ENCODE measurements at regions not wholly inside any gene's neighbourhood (a gene's known extent, or its start where the extent isn't known, plus 50 kb on each side); places are given as distances from the start of the nearest gene placed in this dataset.
A peak's percentile ranks its signal among the peaks of the same experiment; 100 is the strongest.

DNA sequence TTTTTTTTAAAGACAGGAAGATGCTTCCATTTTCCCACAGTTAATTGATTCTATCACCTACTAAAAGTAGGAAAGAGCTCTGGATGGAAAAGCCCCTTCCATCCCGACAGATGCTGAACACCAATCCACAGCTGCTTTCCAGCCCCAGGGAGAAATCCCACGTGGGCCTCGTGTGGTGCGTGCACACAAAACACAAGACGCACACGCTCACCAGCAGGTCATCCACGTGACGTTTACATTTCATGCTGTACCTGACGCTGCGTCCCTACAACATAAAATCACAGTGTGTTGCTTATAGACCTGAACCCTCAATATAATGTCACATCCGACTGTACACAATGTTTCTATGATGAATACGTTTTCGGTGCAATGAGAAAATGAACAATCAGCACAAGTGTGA is 50.2 kb upstream of the DACT2 start:
- H3K36me3 Mint-ChIP-seq (ENCODE audit: low read depth), result no peaks in the 10 kb centered on the region
- peaks cover 3% of the 10 kb centered on the region for H3K27me3 Mint-ChIP-seq (ENCODE audit: low read depth)
- no peak overlapping the region for H3K27ac Mint-ChIP-seq (ENCODE audit: unreplicated experiment)
- H3K4me1 Mint-ChIP-seq (ENCODE audit: low read depth), result peaks cover 21% of the 10 kb centered on the region
- TF ChIP-seq, protein P1, sequence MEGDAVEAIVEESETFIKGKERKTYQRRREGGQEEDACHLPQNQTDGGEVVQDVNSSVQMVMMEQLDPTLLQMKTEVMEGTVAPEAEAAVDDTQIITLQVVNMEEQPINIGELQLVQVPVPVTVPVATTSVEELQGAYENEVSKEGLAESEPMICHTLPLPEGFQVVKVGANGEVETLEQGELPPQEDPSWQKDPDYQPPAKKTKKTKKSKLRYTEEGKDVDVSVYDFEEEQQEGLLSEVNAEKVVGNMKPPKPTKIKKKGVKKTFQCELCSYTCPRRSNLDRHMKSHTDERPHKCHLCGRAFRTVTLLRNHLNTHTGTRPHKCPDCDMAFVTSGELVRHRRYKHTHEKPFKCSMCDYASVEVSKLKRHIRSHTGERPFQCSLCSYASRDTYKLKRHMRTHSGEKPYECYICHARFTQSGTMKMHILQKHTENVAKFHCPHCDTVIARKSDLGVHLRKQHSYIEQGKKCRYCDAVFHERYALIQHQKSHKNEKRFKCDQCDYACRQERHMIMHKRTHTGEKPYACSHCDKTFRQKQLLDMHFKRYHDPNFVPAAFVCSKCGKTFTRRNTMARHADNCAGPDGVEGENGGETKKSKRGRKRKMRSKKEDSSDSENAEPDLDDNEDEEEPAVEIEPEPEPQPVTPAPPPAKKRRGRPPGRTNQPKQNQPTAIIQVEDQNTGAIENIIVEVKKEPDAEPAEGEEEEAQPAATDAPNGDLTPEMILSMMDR (IDR thresholded peaks at IDR 0.05), result no peak
- no peaks in the 10 kb centered on the region for H3K9me3 Mint-ChIP-seq (ENCODE audit: low read depth)
- H3K4me3 Mint-ChIP-seq (ENCODE audit: unreplicated experiment), result no peak overlapping the region
- no peak for DNase-seq (ENCODE audit: low spot score)

GRCh38 chr6:168370310-168370991 is 50.9 kb upstream of the DACT2 start:
- Mint-ChIP-seq H3K4me1 (ENCODE audit: low read depth) (peaks cover 21% of the 10 kb centered on the region), H3K27me3 (ENCODE audit: low read depth) (peaks cover 3% of the 10 kb centered on the region), H3K27ac (ENCODE audit: unreplicated experiment) (no peak overlapping the region), H3K4me3 (ENCODE audit: unreplicated experiment) (no peak overlapping the region), H3K9me3 (ENCODE audit: low read depth) (no peaks in the 10 kb centered on the region), H3K36me3 (ENCODE audit: low read depth) (no peaks in the 10 kb centered on the region)
- peak; percentile 92 for DNase-seq (ENCODE audit: low spot score)
- TF ChIP-seq, protein P1 (IDR thresholded peaks at IDR 0.05), result peak; percentile 95

DNA sequence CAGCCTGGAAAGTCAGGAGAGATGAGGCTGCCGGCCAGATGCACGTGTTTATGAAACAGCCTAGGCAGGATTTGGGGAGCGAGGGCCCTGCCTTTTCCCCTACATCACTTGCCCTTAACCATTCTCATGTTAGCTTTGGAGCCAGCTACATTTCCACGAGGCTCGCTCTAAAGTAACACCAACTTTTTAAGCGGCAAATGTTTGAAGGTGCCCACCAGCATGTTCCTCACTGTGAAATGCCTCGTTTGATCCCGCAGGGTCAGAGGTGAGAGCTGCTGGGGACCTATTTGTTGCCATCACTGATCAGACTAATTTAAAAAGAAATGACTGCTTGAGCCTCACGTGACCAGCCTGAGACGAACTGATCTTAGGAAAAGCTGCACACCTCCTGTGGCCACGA is 51.6 kb upstream of the DACT2 start:
- Mint-ChIP-seq H3K27me3 (ENCODE audit: low read depth) (peaks cover 3% of the 10 kb centered on the region), H3K9me3 (ENCODE audit: low read depth) (no peaks in the 10 kb centered on the region), H3K4me1 (ENCODE audit: low read depth) (peaks cover 21% of the 10 kb centered on the region), H3K36me3 (ENCODE audit: low read depth) (no peaks in the 10 kb centered on the region), H3K4me3 (ENCODE audit: unreplicated experiment) (no peak overlapping the region), H3K27ac (ENCODE audit: unreplicated experiment) (no peak overlapping the region)
- TF ChIP-seq, protein P1 (IDR thresholded peaks at IDR 0.05), result no peak
- peak; percentile 29 for DNase-seq (ENCODE audit: low spot score)

GRCh38 chr6:168371618-168371980 is 52.0 kb upstream of the DACT2 start:
- H3K36me3 Mint-ChIP-seq (ENCODE audit: low read depth), result no peaks in the 10 kb centered on the region
- H3K9me3 Mint-ChIP-seq (ENCODE audit: low read depth), result no peaks in the 10 kb centered on the region
- TF ChIP-seq, protein P1 (IDR thresholded peaks at IDR 0.05), result no peak
- H3K27ac Mint-ChIP-seq (ENCODE audit: unreplicated experiment), result no peak overlapping the region
- H3K27me3 Mint-ChIP-seq (ENCODE audit: low read depth), result peaks cover 3% of the 10 kb centered on the region
- no peak overlapping the region for H3K4me3 Mint-ChIP-seq (ENCODE audit: unreplicated experiment)
- DNase-seq (ENCODE audit: low spot score), result no peak
- H3K4me1 Mint-ChIP-seq (ENCODE audit: low read depth), result peaks cover 21% of the 10 kb centered on the region

DNA sequence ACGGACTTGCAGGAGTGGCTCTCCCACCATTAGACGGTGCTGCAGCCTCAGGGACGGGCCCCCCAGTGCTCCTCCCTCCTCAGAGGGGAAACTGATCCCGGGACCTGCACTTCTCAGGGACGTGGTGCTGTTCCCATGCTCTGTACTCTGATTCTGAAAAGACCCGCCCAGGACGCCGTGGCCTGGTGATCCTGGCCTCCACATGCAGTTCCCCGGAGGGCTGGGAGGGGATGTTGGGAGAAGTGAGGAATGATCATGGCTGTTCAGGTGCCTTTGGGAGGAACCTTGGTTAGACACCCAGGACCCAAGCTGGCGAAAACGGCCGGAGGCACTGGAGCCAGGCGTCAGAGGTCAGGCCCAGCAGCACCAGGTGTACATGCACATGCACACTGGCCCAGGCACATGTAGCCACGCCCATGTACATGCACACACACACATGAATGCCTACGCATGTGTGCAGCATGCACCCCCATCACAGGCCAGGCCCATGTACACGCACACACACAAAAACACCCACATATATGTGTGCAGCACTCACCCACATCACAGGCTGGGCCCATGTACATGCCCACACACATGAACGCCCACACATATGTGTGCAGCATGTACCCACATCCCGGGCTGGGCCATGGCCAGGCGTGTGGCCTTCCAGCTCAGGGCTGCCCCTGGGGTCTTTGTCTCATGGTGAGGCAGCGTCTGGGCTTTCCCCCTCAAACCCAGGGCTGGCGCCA is 52.6 kb upstream of the DACT2 start:
- peak; percentile 78 for DNase-seq (ENCODE audit: low spot score)
- peaks cover 23% of the 10 kb centered on the region for H3K4me1 Mint-ChIP-seq (ENCODE audit: low read depth)
- H3K27ac Mint-ChIP-seq (ENCODE audit: unreplicated experiment), result no peak overlapping the region
- TF ChIP-seq, protein P1 (IDR thresholded peaks at IDR 0.05), result no peak
- no peaks in the 10 kb centered on the region for H3K36me3 Mint-ChIP-seq (ENCODE audit: low read depth)
- no peak overlapping the region for H3K4me3 Mint-ChIP-seq (ENCODE audit: unreplicated experiment)
- H3K27me3 Mint-ChIP-seq (ENCODE audit: low read depth), result peaks cover 4% of the 10 kb centered on the region
- no peaks in the 10 kb centered on the region for H3K9me3 Mint-ChIP-seq (ENCODE audit: low read depth)
